H1 (cell line): ENCODE measurements at regions not wholly inside any gene's neighbourhood (a gene's known extent, or its start where the extent isn't known, plus 50 kb on each side); places are given as distances from the start of the nearest gene placed in this dataset.
"Not testable (repeated sequence)": the region's sequence is repeated elsewhere in the genome, so short reads cannot be mapped to it uniquely, and the experiment has no call there.

Experiments
- CEBPB ChIP-seq: IDR thresholded peaks from 2 replicates; pipeline ENCODE4 v1.6.1; 2012; ENCODE audit warnings: low read depth, low read length
- MAX ChIP-seq: IDR thresholded peaks from 2 replicates; pipeline ENCODE4 v1.6.1; 2012; ENCODE audit warnings: inconsistent platforms
- POLR2A ChIP-seq, 2 experiments: IDR thresholded peaks; 1 replicate in 1 of 2; 2 replicates in 1 of 2; pipeline ENCODE4 v1.6.1; 2011; ENCODE audit warnings: low read depth in 2 of 2, low read length in 2 of 2, mild to moderate bottlenecking in 2 of 2; ENCODE audit errors: control extremely low read depth in 1 of 2
- POLR2AphosphoS5 ChIP-seq: IDR thresholded peaks from 2 replicates; pipeline ENCODE4 v1.6.1; 2011; ENCODE audit warnings: low read depth, low read length
- ZNF274 ChIP-seq: IDR thresholded peaks from 2 replicates; pipeline ENCODE4 v1.7.0; 2012; ENCODE audit warnings: low read length, borderline replicate concordance; ENCODE audit errors: extremely low read depth
- TF ChIP-seq, protein P1 (sequence below), 3 experiments: IDR thresholded peaks; 1 replicate in 2 of 3; 2 replicates in 1 of 3; pipeline versions ENCODE4 v1.5.1 to v1.6.1; 2011; ENCODE audit warnings: low read length in 3 of 3, mild to moderate bottlenecking in 3 of 3, inconsistent platforms in 2 of 3, low read depth in 1 of 3, moderate library complexity in 1 of 3; ENCODE audit not compliant: insufficient read depth in 1 of 3; ENCODE audit errors: control extremely low read depth in 1 of 3

DNA sequence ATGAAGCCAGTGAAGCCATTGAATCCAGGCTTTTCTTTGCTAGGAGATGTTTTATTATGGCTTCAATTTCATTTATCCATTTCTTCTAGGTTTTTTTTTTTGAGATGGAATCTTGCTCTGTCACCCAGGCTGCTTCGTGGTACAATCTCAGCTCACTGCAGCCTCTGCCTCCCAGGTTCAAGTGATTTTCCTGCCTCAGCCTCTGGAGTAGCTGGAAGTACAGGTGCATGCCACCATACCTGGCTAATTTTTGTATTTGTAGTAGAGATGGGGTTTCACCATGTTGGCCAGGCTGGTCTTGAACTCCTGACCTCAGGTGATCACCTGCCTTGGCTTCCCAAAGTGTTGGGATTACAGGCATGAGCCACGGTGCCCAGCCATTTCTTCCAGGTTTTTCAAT, 171.6 kb downstream of the CWH43 start:
- TF ChIP-seq, protein P1, sequence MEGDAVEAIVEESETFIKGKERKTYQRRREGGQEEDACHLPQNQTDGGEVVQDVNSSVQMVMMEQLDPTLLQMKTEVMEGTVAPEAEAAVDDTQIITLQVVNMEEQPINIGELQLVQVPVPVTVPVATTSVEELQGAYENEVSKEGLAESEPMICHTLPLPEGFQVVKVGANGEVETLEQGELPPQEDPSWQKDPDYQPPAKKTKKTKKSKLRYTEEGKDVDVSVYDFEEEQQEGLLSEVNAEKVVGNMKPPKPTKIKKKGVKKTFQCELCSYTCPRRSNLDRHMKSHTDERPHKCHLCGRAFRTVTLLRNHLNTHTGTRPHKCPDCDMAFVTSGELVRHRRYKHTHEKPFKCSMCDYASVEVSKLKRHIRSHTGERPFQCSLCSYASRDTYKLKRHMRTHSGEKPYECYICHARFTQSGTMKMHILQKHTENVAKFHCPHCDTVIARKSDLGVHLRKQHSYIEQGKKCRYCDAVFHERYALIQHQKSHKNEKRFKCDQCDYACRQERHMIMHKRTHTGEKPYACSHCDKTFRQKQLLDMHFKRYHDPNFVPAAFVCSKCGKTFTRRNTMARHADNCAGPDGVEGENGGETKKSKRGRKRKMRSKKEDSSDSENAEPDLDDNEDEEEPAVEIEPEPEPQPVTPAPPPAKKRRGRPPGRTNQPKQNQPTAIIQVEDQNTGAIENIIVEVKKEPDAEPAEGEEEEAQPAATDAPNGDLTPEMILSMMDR (IDR thresholded peaks at IDR 0.05; ENCODE audit: control extremely low read depth in 1 of 3, insufficient read depth in 1 of 3, low read depth in 1 of 3, low read length in 3 of 3), result not testable (repeated sequence)
- not testable (repeated sequence) for TF ChIP-seq CEBPB; ZNF274; MAX; POLR2A (IDR thresholded peaks at IDR 0.05; ENCODE audit: control extremely low read depth in 1 of 2, low read depth in 2 of 2, low read length in 2 of 2); POLR2AphosphoS5
